Upper lobe of left lung (tissue), 4 donors: ENCODE measurements at regions not wholly inside any gene's neighbourhood (a gene's known extent, or its start where the extent isn't known, plus 50 kb on each side); places are given as distances from the start of the nearest gene placed in this dataset.

ENCODE experiments used
- EP300 ChIP-seq, 4 donors: sonication (generic); formaldehyde crosslinking; IDR thresholded peaks; one replicate each; pipeline ENCODE4 v1.5.1; 2017; ENCODE audit warnings: antibody characterized with exemption in 4 of 4, control low read depth in 2 of 4
- POLR2A ChIP-seq, 4 donors: fragments of 450-650 bp; IDR thresholded peaks; one replicate each; pipeline ENCODE4 v1.5.1; 2016 to 2017; ENCODE audit warnings: antibody characterized with exemption in 4 of 4, mild to moderate bottlenecking in 2 of 4
- POLR2AphosphoS5 ChIP-seq, 2 donors: sonication (generic); formaldehyde crosslinking; IDR thresholded peaks; one replicate each; pipeline ENCODE4 v1.5.1; 2017; ENCODE audit warnings: antibody characterized with exemption in 2 of 2
- TF ChIP-seq, protein P1 (sequence below), 6 experiments: fragments of 450-650 bp in 4 of 6; fragments of 200-600 bp in 2 of 6; sonication (generic) in 2 of 6; IDR thresholded peaks; one replicate each; pipeline ENCODE4 v1.5.1; 2016 to 2019; ENCODE audit warnings: antibody characterized with exemption in 6 of 6

DNA sequence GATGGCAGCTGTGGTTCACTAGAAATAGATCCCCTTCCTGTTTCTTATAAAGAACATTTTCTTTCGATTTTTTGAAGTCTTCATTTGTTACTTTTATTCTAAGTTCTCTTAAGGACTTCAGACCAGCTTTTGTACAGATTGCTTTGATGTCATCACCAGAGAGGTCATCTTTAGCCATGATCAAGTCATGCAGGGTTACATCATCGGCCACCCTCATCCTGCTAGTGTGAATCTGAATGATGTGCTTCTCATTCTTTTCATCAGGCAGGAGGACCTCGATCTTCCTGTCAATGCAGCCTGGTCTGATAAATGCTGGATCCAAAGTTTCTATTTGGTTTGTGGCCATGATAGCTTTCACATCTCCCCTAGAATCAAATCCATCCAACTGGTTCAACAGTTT, 706.7 kb downstream of the RERGL start:
- TF ChIP-seq POLR2AphosphoS5 (IDR thresholded peaks at IDR 0.05): no peak
- TF ChIP-seq, protein P1, sequence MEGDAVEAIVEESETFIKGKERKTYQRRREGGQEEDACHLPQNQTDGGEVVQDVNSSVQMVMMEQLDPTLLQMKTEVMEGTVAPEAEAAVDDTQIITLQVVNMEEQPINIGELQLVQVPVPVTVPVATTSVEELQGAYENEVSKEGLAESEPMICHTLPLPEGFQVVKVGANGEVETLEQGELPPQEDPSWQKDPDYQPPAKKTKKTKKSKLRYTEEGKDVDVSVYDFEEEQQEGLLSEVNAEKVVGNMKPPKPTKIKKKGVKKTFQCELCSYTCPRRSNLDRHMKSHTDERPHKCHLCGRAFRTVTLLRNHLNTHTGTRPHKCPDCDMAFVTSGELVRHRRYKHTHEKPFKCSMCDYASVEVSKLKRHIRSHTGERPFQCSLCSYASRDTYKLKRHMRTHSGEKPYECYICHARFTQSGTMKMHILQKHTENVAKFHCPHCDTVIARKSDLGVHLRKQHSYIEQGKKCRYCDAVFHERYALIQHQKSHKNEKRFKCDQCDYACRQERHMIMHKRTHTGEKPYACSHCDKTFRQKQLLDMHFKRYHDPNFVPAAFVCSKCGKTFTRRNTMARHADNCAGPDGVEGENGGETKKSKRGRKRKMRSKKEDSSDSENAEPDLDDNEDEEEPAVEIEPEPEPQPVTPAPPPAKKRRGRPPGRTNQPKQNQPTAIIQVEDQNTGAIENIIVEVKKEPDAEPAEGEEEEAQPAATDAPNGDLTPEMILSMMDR (IDR thresholded peaks at IDR 0.05): no peak
- TF ChIP-seq POLR2A (IDR thresholded peaks at IDR 0.05): no peak
- TF ChIP-seq EP300 (IDR thresholded peaks at IDR 0.05): no peak
